K562 (cell line): ENCODE measurements at regions not wholly inside any gene's neighbourhood (a gene's known extent, or its start where the extent isn't known, plus 50 kb on each side); places are given as distances from the start of the nearest gene placed in this dataset.

Experiments used
- ARID2 ChIP-seq: fragments of 450-650 bp; IDR thresholded peaks from 2 replicates; pipeline ENCODE4 v1.6.1; 2017; ENCODE audit warnings: antibody characterized with exemption, mild to moderate bottlenecking
- ATF3 ChIP-seq, 2 experiments: fragments of 450-650 bp in 1 of 2; sonication (generic) in 1 of 2; formaldehyde crosslinking in 1 of 2; IDR thresholded peaks in 1 of 2; conservative IDR thresholded peaks in 1 of 2; 2 replicates each; pipeline versions ENCODE4 v1.6.1 to v1.8.1; 2016 to 2023; ENCODE audit warnings: mild to moderate bottlenecking in 2 of 2, moderate library complexity in 2 of 2, inconsistent platforms in 1 of 2, missing genetic modification reagents in 1 of 2
- CHAMP1 ChIP-seq: fragments of 450-650 bp; IDR thresholded peaks from 2 replicates; pipeline ENCODE4 v1.6.1; 2016; ENCODE audit warnings: mild to moderate bottlenecking
- CTCF ChIP-seq, 3 experiments: IDR thresholded peaks in 2 of 3; conservative IDR thresholded peaks in 1 of 3; 2 replicates each; pipeline ENCODE4 v1.5.1; 2011 to 2012; ENCODE audit warnings: low read length in 3 of 3, mild to moderate bottlenecking in 3 of 3, control low read depth in 2 of 3, improper control_type of control experiment in 1 of 3, inconsistent platforms in 1 of 3, low read depth in 1 of 3, mixed read lengths in 1 of 3, moderate library complexity in 1 of 3; ENCODE audit not compliant: insufficient read depth in 2 of 3
- HINFP ChIP-seq: fragments of 450-650 bp; conservative IDR thresholded peaks from 2 replicates; pipeline ENCODE4 v1.6.1; 2016; ENCODE audit warnings: missing genetic modification characterization, low read depth, mild to moderate bottlenecking, control low read depth, missing compliant biosample characterization
- MTF1 ChIP-seq: fragments of 250-450 bp; sonication (Bioruptor Pico); IDR thresholded peaks from 2 replicates; pipeline ENCODE4 v1.9.0; 2021; ENCODE audit warnings: moderate library complexity, mild to moderate bottlenecking, inconsistent platforms, borderline replicate concordance
- MXI1 ChIP-seq: IDR thresholded peaks from 2 replicates; pipeline ENCODE4 v1.6.1; 2011; ENCODE audit warnings: low read depth, mild to moderate bottlenecking, improper control_type of control experiment, low read length
- MYBL2 ChIP-seq, 2 experiments: fragments of 450-650 bp in 1 of 2; sonication (generic) in 1 of 2; formaldehyde crosslinking in 1 of 2; IDR thresholded peaks; 2 replicates each; pipeline versions ENCODE4 v1.6.1 to v1.8.1; 2017 to 2022; ENCODE audit warnings: borderline replicate concordance in 1 of 2, inconsistent platforms in 1 of 2, low read depth in 1 of 2, mild to moderate bottlenecking in 1 of 2, missing genetic modification reagents in 1 of 2, moderate library complexity in 1 of 2
- NEUROD1 ChIP-seq: fragments of 150-350 bp; IDR thresholded peaks from 2 replicates; pipeline ENCODE4 v1.6.1; 2014; ENCODE audit warnings: borderline replicate concordance, low read length, low read depth; ENCODE audit not compliant: partially characterized antibody
- RERE ChIP-seq: sonication (generic); formaldehyde crosslinking; IDR thresholded peaks from 2 replicates; pipeline ENCODE4 v1.8.0; 2023; ENCODE audit warnings: missing genetic modification reagents, mild to moderate bottlenecking, borderline replicate concordance
- SOX6 ChIP-seq: fragments of 450-650 bp; IDR thresholded peaks from 2 replicates; pipeline ENCODE4 v1.6.1; 2014; ENCODE audit warnings: mild to moderate bottlenecking
- YY1 ChIP-seq, 3 experiments: IDR thresholded peaks; 2 replicates each; pipeline ENCODE4 v1.6.1; 2011; ENCODE audit warnings: low read length in 2 of 3, mild to moderate bottlenecking in 2 of 3, moderate library complexity in 2 of 3, borderline replicate concordance in 1 of 3, control low read depth in 1 of 3, low read depth in 1 of 3; ENCODE audit not compliant: insufficient read depth in 3 of 3, insufficient replicate concordance in 2 of 3, control insufficient read depth in 1 of 3, insufficient read length in 1 of 3; ENCODE audit errors: extremely low read depth in 1 of 3
- ZBTB33 ChIP-seq: sonication (generic); formaldehyde crosslinking; IDR thresholded peaks from 2 replicates; pipeline ENCODE4 v1.8.1; 2023; ENCODE audit warnings: mild to moderate bottlenecking, missing genetic modification reagents
- ZSCAN32 ChIP-seq: fragments of 450-650 bp; formaldehyde crosslinking; IDR thresholded peaks from 2 replicates; pipeline ENCODE4 v1.4.0; 2020; ENCODE audit warnings: mild to moderate bottlenecking, moderate library complexity

- TF ChIP-seq ARID2 (no peak), SOX6 (no peak), HINFP (tag) (no peak), ZBTB33 (CRISPR knock-in tag) (no peak), ATF3 (IDR thresholded peaks at IDR 0.05) (no peak), ATF3 (CRISPR knock-in tag; conservative IDR thresholded peaks at IDR 0.05) (no peak), CTCF (IDR thresholded peaks at IDR 0.05 in 2 of 3, conservative IDR thresholded peaks at IDR 0.05 in 1 of 3; ENCODE audit: insufficient read depth in 2 of 3, low read depth in 1 of 3, low read length in 3 of 3) (no peak), YY1 (IDR thresholded peaks at IDR 0.05; ENCODE audit: borderline replicate concordance in 1 of 3, control insufficient read depth in 1 of 3, extremely low read depth in 1 of 3, insufficient read depth in 3 of 3, insufficient read length in 1 of 3, insufficient replicate concordance in 2 of 3, low read depth in 1 of 3, low read length in 2 of 3) (no peak), ZSCAN32 (no peak), MYBL2 (IDR thresholded peaks at IDR 0.05; ENCODE audit: low read depth) (no peak), MYBL2 (CRISPR knock-in tag; IDR thresholded peaks at IDR 0.05; ENCODE audit: borderline replicate concordance) (no peak), RERE (no peak), MTF1 (CRISPR knock-in tag) (no peak), MXI1 (no peak), CHAMP1 (no peak), NEUROD1 (no peak)
Measured at GRCh38 chr5:10116594-10116993, 133.1 kb downstream of the ATPSCKMT start.
